Stomach (tissue), 8 donors: ENCODE measurements at regions not wholly inside any gene's neighbourhood (a gene's known extent, or its start where the extent isn't known, plus 50 kb on each side); places are given as distances from the start of the nearest gene placed in this dataset.

Source experiments
- DNase-seq, 2 donors: peaks; one replicate each; pipeline versions ENCODE4 v3.0.0 to v3.0.0-alpha.2; 2013 to 2019
- H3K27ac ChIP-seq, 5 donors: fragments of 200-600 bp in 4 of 5; sonication (generic) in 4 of 5; one replicate each; pipeline ENCODE4 v1.5.1; 2013 to 2019; ENCODE audit warnings: mild to moderate bottlenecking in 1 of 5, moderate library complexity in 1 of 5
- H3K27me3 ChIP-seq, 3 donors: fragments of 200-600 bp; sonication (generic); one replicate each; pipeline ENCODE4 v1.5.1; 2017 to 2019; ENCODE audit warnings: mixed run types in 1 of 3
- H3K36me3 ChIP-seq, 4 donors: fragments of 200-600 bp; sonication (generic); 1 replicate in 3 of 4; 2 replicates in 1 of 4; pipeline ENCODE4 v1.5.1; 2016 to 2019
- H3K4me1 ChIP-seq, 4 donors: fragments of 200-600 bp; sonication (generic); one replicate each; pipeline ENCODE4 v1.5.1; 2016 to 2019
- H3K4me3 ChIP-seq, 4 donors: fragments of 200-600 bp; sonication (generic) in 3 of 4; one replicate each; pipeline ENCODE4 v1.5.1; 2016 to 2019; ENCODE audit warnings: mild to moderate bottlenecking in 1 of 4
- H3K9me3 ChIP-seq, 4 donors: fragments of 200-600 bp; sonication (generic); one replicate each; pipeline ENCODE4 v1.5.1; 2016 to 2019
- CTCF ChIP-seq, 7 experiments: fragments of 450-650 bp in 4 of 7; fragments of 200-600 bp in 3 of 7; sonication (generic) in 3 of 7; IDR thresholded peaks; one replicate each; pipeline ENCODE4 v1.5.1; 2016 to 2019; ENCODE audit warnings: antibody characterized with exemption in 7 of 7, control low read depth in 2 of 7, mild to moderate bottlenecking in 1 of 7
- EP300 ChIP-seq: sonication (generic); formaldehyde crosslinking; IDR thresholded peaks from one replicate; pipeline ENCODE4 v1.6.1; 2017; ENCODE audit warnings: antibody characterized with exemption
- POLR2A ChIP-seq, 4 donors: fragments of 450-650 bp; IDR thresholded peaks; one replicate each; pipeline ENCODE4 v1.6.1; 2016; ENCODE audit warnings: antibody characterized with exemption in 4 of 4, control low read depth in 2 of 4, mild to moderate bottlenecking in 1 of 4, moderate library complexity in 1 of 4
- POLR2AphosphoS5 ChIP-seq, 3 donors: sonication (generic); formaldehyde crosslinking; IDR thresholded peaks; one replicate each; pipeline ENCODE4 v1.6.1; 2016; ENCODE audit warnings: antibody characterized with exemption in 3 of 3
- WGBS, 5 donors: extraction: QIAGEN DNeasy Blood & Tissue Kit in 3 of 5; methylation state at CpG; one replicate each; pipeline versions ENCODE4 v1.1.5 to v1.1.7; 2013 to 2018; 5-methylcytosine and 5-hydroxymethylcytosine counted together
- intact Hi-C: fragments of 100-400 bp; cut with DNase I; formaldehyde crosslinking; loops from one replicate; pipeline ENCODE4 v1.15.1; 2023; ENCODE audit warnings: low total_unique reads
- donor health status: healthy with polysubstance abuse.
- donor health status: Bipolar disorder and iron deficiency.
- donor health status: healthy.

- 35 to 57% (median 40%) methylated on average over 2 of the region's 2 CpGs for WGBS, 5 donors
- intact Hi-C loops, result no loop called here
Measured at GRCh38 chr13:103634066-103634465, 567.8 kb upstream of the SLC10A2 start.

GRCh38 chr13:103625194-103625593, 559.0 kb upstream of the SLC10A2 start:
- no peak for DNase-seq
- Histone ChIP-seq H3K9me3 (no peaks in the 10 kb centered on the region), H3K4me3 (no peak overlapping the region), H3K36me3 (no peaks in the 10 kb centered on the region), H3K27ac (no peak overlapping the region), H3K4me1 (no peaks in the 10 kb centered on the region), H3K27me3 (no peaks in the 10 kb centered on the region)
- WGBS, 5 donors, result 60 to 79% (median 68%) methylated on average over 5 of the region's 5 CpGs
- TF ChIP-seq POLR2A (IDR thresholded peaks at IDR 0.05) (no peak), POLR2AphosphoS5 (IDR thresholded peaks at IDR 0.05) (no peak), EP300 (no peak), CTCF (IDR thresholded peaks at IDR 0.05) (no peak)
- intact Hi-C loops, result no loop called here

More at GRCh38 chr13:103634066-103634465, 567.8 kb upstream of the SLC10A2 start:
- Histone ChIP-seq H3K27ac (no peak overlapping the region), H3K9me3 (no peaks in the 10 kb centered on the region), H3K27me3 (no peaks in the 10 kb centered on the region), H3K4me3 (no peak overlapping the region), H3K4me1 (no peaks in the 10 kb centered on the region), H3K36me3 (no peaks in the 10 kb centered on the region)
- DNase-seq, result no peak
- TF ChIP-seq EP300, result no peak
- no peak for TF ChIP-seq POLR2AphosphoS5 (IDR thresholded peaks at IDR 0.05)
- no peak for TF ChIP-seq CTCF (IDR thresholded peaks at IDR 0.05)
- no peak for TF ChIP-seq POLR2A (IDR thresholded peaks at IDR 0.05)

- H3K36me3 ChIP-seq, result no peaks in the 10 kb centered on the region
- 89 to 95% (median 91%) methylated on average over 1 of the region's 1 CpG for WGBS, 5 donors
- H3K4me3 ChIP-seq, result no peak overlapping the region
- H3K27me3 ChIP-seq, result no peaks in the 10 kb centered on the region
- no peaks in the 10 kb centered on the region for H3K9me3 ChIP-seq
- intact Hi-C loops, result no loop called here
- peak in 1 of 2 donors; percentile 11 for DNase-seq
- no peaks in the 10 kb centered on the region for H3K4me1 ChIP-seq
- no peak overlapping the region for H3K27ac ChIP-seq
- TF ChIP-seq CTCF (IDR thresholded peaks at IDR 0.05) (no peak), POLR2AphosphoS5 (IDR thresholded peaks at IDR 0.05) (no peak), POLR2A (IDR thresholded peaks at IDR 0.05) (no peak), EP300 (no peak)
Measured at GRCh38 chr13:103618151-103618550, 551.9 kb upstream of the SLC10A2 start.

- Histone ChIP-seq H3K4me3 (no peak overlapping the region), H3K27me3 (no peaks in the 10 kb centered on the region), H3K27ac (no peak overlapping the region), H3K36me3 (no peaks in the 10 kb centered on the region), H3K9me3 (no peaks in the 10 kb centered on the region), H3K4me1 (no peaks in the 10 kb centered on the region)
- no peak for DNase-seq
- TF ChIP-seq CTCF (IDR thresholded peaks at IDR 0.05), result no peak
- TF ChIP-seq POLR2A (IDR thresholded peaks at IDR 0.05), result no peak
- no peak for TF ChIP-seq EP300
- TF ChIP-seq POLR2AphosphoS5 (IDR thresholded peaks at IDR 0.05), result no peak
- intact Hi-C loops, result no loop called here
- 55 to 68% (median 55%) methylated on average over 4 of the region's 4 CpGs for WGBS, 5 donors
Measured at GRCh38 chr13:103615771-103616170, 549.6 kb upstream of the SLC10A2 start.
